H1 (cell line): ENCODE measurements at regions not wholly inside any gene's neighbourhood (a gene's known extent, or its start where the extent isn't known, plus 50 kb on each side); places are given as distances from the start of the nearest gene placed in this dataset.

Experiments
- GABPA ChIP-seq: IDR thresholded peaks from 2 replicates; pipeline ENCODE4 v1.6.1; 2011; ENCODE audit warnings: mild to moderate bottlenecking, low read length, moderate library complexity, borderline replicate concordance; ENCODE audit not compliant: insufficient read depth

DNA sequence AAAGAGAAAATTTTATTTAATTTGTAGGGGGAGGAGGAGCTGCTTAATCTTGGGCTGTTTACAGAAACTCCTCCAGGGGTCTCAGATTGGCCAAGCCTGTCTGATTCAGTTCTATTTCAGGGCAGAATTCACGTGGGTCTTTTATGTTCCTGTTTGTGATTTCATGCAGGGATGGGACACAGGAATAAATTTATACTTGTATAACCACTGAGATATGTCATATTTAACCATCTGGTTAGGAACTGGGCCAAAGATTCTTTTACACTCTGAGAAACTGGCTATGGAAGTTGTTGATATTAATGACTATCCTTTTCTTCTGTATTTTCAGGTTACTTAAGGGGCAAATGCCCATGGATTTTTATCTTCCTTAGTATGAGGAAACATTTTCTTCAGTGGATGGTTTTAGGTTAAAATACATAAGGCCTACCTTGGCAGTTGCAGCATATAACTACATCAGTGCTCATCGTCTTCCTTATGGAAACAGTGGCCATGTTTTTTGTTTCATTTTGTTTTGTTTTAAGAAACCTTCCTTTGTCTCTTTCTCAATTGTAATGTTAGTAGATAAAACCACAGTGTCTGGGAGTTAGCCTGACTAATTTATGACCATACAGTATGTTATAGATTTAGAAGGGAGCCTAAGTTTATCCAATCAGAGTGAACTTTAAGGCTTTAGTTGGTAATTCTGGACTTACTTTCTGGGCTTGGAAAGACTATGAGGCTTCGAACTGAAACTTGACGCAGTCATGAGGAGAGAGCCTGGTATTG is 132.4 kb upstream of the ANO3 start (continued):
- TF ChIP-seq GABPA = no peak
- TF ChIP-seq, all 59 proteins: peak for 0
